DND-41 (cell line): ENCODE measurements at regions not wholly inside any gene's neighbourhood (a gene's known extent, or its start where the extent isn't known, plus 50 kb on each side); places are given as distances from the start of the nearest gene placed in this dataset.
A peak's percentile ranks its signal among the peaks of the same experiment; 100 is the strongest.

Experiments used
- ATAC-seq: fragments of 200-7000 bp; cut with Tn5 transposase; 3 replicates; pipeline ENCODE4 v1.9.1; 2021; ENCODE audit warnings: low read depth; ENCODE audit not compliant: insufficient read depth
- DNase-seq: peaks from one replicate; pipeline ENCODE4 v3.0.0-alpha.2; 2020
- H2AFZ ChIP-seq: 2 replicates; pipeline ENCODE4 v1.6.0; 2012; ENCODE audit warnings: low read depth, low read length
- H3K27ac ChIP-seq: 2 replicates; pipeline ENCODE4 v1.5.1; 2012; ENCODE audit warnings: low read length, inconsistent platforms
- H3K27me3 ChIP-seq: fragments of 200-600 bp; sonication (generic); 2 replicates; pipeline ENCODE4 v1.6.0; 2012; ENCODE audit warnings: low read length, mild to moderate bottlenecking, inconsistent platforms; ENCODE audit not compliant: insufficient read depth, poor library complexity
- H3K36me3 ChIP-seq: 2 replicates; pipeline ENCODE4 v1.5.1; 2012; ENCODE audit warnings: low read length, inconsistent platforms; ENCODE audit not compliant: insufficient read depth
- H3K4me1 ChIP-seq: 2 replicates; pipeline ENCODE4 v1.5.1; 2012; ENCODE audit warnings: mild to moderate bottlenecking, low read length; ENCODE audit not compliant: insufficient read depth
- H3K4me2 ChIP-seq: 2 replicates; pipeline ENCODE4 v1.6.0; 2012; ENCODE audit warnings: mild to moderate bottlenecking, moderate library complexity, low read length, inconsistent platforms; ENCODE audit not compliant: insufficient read depth
- H3K4me3 ChIP-seq, 2 experiments: fragments of 200-600 bp in 1 of 2; shearing (Covaris generic) in 1 of 2; 2 replicates each; pipeline ENCODE4 v1.5.1; 2012 to 2016; ENCODE audit warnings: inconsistent platforms in 2 of 2, low read length in 2 of 2, mild to moderate bottlenecking in 2 of 2, low read depth in 1 of 2, moderate library complexity in 1 of 2
- H3K79me2 ChIP-seq: 2 replicates; pipeline ENCODE4 v1.6.0; 2012; ENCODE audit warnings: low read length, inconsistent platforms; ENCODE audit not compliant: insufficient read depth
- H3K9ac ChIP-seq: 2 replicates; pipeline ENCODE4 v1.6.0; 2012; ENCODE audit warnings: low read depth, mild to moderate bottlenecking, inconsistent platforms, low read length, moderate library complexity
- H3K9me3 ChIP-seq: 2 replicates; pipeline ENCODE4 v1.5.1; 2012; ENCODE audit warnings: low read length, moderate library complexity, mild to moderate bottlenecking, inconsistent platforms; ENCODE audit not compliant: insufficient read depth, severe bottlenecking
- H4K20me1 ChIP-seq: 2 replicates; pipeline ENCODE4 v1.6.0; 2012; ENCODE audit warnings: low read length; ENCODE audit not compliant: insufficient read depth
- CTCF ChIP-seq: IDR thresholded peaks from 2 replicates; pipeline ENCODE4 v1.5.1; 2012; ENCODE audit warnings: borderline replicate concordance, low read length, moderate library complexity, mild to moderate bottlenecking; ENCODE audit not compliant: poor library complexity, severe bottlenecking; ENCODE audit errors: extremely low read depth
- EZH2 ChIP-seq: IDR thresholded peaks from 3 replicates; pipeline ENCODE4 v1.6.1; 2012; ENCODE audit warnings: borderline replicate concordance, low read depth, mild to moderate bottlenecking, moderate library complexity, low read length, inconsistent platforms; ENCODE audit not compliant: severe bottlenecking

- Histone ChIP-seq H3K4me2 (no peak overlapping the region), H3K4me1 (no peaks in the 10 kb centered on the region), H3K4me3 (no peak overlapping the region), H3K27me3 (no peaks in the 10 kb centered on the region), H4K20me1 (no peaks in the 10 kb centered on the region), H3K9ac (no peak overlapping the region), H3K9me3 (no peaks in the 10 kb centered on the region), H2AFZ (no peak overlapping the region), H3K79me2 (no peaks in the 10 kb centered on the region), H3K27ac (no peak overlapping the region), H3K36me3 (no peaks in the 10 kb centered on the region)
- no peak for ATAC-seq
- TF ChIP-seq CTCF (no peak), EZH2 (no peak)
- peak; percentile 4 for DNase-seq
These were observed 186.0 kb upstream of the KLF4 start for GRCh38 chr9:107675351-107676259.

GRCh38 chr9:107674721-107675277 lies 185.2 kb upstream of the KLF4 start:
- no peak overlapping the region for H2AFZ ChIP-seq
- no peak overlapping the region for H3K4me3 ChIP-seq
- no peaks in the 10 kb centered on the region for H4K20me1 ChIP-seq
- H3K36me3 ChIP-seq, result no peaks in the 10 kb centered on the region
- no peaks in the 10 kb centered on the region for H3K27me3 ChIP-seq
- no peaks in the 10 kb centered on the region for H3K9me3 ChIP-seq
- no peak overlapping the region for H3K9ac ChIP-seq
- no peaks in the 10 kb centered on the region for H3K79me2 ChIP-seq
- H3K4me1 ChIP-seq, result no peaks in the 10 kb centered on the region
- no peak overlapping the region for H3K27ac ChIP-seq
- H3K4me2 ChIP-seq, result no peak overlapping the region
- no peak for ATAC-seq
- TF ChIP-seq EZH2 (no peak), CTCF (no peak)
- DNase-seq, result no peak

DNA sequence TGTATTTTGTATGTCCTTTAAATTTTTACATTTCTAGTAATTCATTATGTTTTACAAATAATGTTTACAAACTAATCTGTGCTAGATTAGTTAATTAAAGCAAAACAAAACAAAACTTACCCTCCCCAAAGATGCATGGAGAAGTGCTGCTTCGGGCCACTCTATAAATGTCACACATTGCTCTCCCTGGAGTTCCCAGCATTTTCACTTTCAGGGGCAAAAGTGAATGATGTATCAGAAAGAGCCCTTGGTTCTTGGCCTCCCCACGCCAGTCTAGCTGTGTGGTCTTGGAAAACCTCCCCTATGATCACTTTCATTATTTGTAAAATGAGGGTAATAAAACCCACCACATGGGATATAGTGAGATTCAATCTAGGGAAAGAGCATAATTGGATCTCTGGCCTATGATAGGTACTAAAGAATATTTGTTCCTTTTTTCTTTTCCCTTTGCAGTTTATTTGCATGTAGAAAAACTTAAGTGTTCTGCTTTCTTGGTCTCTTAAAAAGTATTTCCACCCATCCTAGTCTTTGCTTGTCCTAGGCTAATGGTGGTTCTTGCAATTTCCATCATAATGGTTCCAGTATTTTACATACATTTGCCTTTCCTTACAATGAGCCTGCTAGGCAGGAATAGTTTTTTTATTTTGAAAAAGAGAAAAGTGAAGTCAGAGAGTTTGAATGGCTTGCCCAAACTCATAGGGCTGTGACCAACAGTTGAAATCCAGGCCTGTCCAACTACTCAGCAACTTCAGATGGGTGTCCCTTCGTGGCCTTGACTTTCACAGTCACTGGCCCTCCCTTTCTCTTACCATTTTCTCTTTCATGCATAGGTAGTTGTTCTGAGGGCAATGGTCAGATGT lies 184.5 kb upstream of the KLF4 start:
- ATAC-seq, result no peak
- Histone ChIP-seq H3K27ac (no peak overlapping the region), H3K79me2 (no peaks in the 10 kb centered on the region), H4K20me1 (no peaks in the 10 kb centered on the region), H3K4me1 (no peaks in the 10 kb centered on the region), H3K9me3 (no peaks in the 10 kb centered on the region), H3K9ac (no peak overlapping the region), H3K27me3 (no peaks in the 10 kb centered on the region), H2AFZ (no peak overlapping the region), H3K36me3 (no peaks in the 10 kb centered on the region), H3K4me2 (no peak overlapping the region), H3K4me3 (no peak overlapping the region)
- TF ChIP-seq CTCF, result no peak
- DNase-seq, result no peak
